Activated T-cell treated with anti-CD3 and anti-CD28 coated beads, Interleukin-2, amount 50 U/mL, for 24 hours (primary cell): ENCODE measurements at regions not wholly inside any gene's neighbourhood (a gene's known extent, or its start where the extent isn't known, plus 50 kb on each side); places are given as distances from the start of the nearest gene placed in this dataset.

Experiments
- DNase-seq: peaks from one replicate; pipeline ENCODE4 v3.0.0-alpha.2; 2020
- H3K27ac Mint-ChIP-seq: 2 replicates; pipeline ENCODE4 v1.8.0; 2020; ENCODE audit warnings: mild to moderate bottlenecking, mixed read lengths
- H3K27me3 Mint-ChIP-seq: 2 replicates; pipeline ENCODE4 v1.8.0; 2020; ENCODE audit warnings: mixed read lengths
- H3K36me3 Mint-ChIP-seq: 2 replicates; pipeline ENCODE4 v1.8.0; 2020; ENCODE audit warnings: low read depth, mixed read lengths
- H3K4me1 Mint-ChIP-seq: 2 replicates; pipeline ENCODE4 v1.8.0; 2020; ENCODE audit warnings: low read depth, mixed read lengths
- H3K4me3 Mint-ChIP-seq: 2 replicates; pipeline ENCODE4 v1.8.0; 2020; ENCODE audit warnings: mild to moderate bottlenecking, moderate library complexity, mixed read lengths
- H3K9me3 Mint-ChIP-seq: 2 replicates; pipeline ENCODE4 v1.8.0; 2020; ENCODE audit warnings: mixed read lengths

DNA sequence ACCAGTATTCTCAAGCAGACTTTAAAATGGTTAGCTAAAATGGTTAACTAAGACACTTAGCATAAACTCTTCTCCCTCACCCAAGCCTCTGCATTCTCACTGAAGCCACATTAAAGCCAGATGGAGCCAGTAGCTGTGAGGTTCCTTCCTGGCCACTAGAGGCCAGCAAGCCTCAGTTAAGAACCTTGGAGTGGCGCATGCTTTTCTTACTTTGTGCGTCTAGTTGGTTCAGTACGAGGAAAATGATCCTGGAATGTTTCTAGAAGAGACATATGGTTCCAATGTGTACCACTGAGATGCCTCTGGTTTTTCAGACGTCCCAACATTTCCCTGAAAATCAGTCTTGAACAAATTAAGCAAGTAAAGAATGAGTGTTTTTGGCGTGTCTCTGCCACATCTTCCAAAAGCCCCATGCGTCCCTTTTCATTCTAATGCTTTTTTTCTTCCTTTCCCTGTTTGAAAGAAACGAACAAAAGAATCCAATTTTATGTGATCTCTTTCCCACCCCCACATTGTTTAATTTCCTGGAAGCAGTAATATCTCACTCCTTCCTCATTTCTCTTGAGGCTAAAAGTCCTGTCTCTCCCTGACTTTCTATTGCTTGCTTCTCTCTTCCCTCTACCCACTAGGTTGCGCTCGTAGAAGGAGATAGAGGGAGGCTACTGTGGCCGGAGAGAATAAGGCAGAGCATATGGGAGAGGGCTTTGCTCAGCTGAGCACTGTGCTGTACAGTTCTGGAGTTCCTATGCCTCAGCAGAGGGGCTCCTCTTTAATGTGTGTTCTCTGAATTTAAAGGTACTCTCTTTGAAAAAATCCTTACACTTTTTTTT lies 82.9 kb upstream of the TAB3 start:
- Mint-ChIP-seq H3K27me3 (peaks cover 49% of the 10 kb centered on the region), H3K4me3 (peak overlapping the region; percentile 57), H3K9me3 (no peaks in the 10 kb centered on the region), H3K4me1 (peaks cover 13% of the 10 kb centered on the region), H3K27ac (no peak overlapping the region), H3K36me3 (no peaks in the 10 kb centered on the region)
- no peak for DNase-seq

DNA sequence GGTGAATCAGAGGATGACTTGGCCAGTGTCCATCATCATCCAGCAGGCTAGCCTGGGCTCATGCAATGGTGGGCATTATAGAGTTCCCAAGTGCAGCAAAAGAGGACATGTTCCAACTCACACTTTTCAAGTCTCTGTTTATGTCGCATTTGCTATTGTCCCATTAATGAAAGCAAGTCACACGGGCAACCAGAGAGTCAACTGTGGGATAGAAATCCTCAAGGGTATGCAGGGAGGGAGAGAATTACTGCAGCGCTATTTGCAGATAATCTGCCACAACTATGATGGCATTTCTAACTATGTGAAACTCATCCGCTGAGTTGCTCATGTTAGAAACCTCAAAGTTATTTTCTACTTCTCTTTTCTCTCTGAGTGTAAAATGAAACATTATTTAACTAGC lies 78.5 kb upstream of the TAB3 start:
- Mint-ChIP-seq H3K36me3 (no peaks in the 10 kb centered on the region), H3K4me3 (no peak overlapping the region), H3K9me3 (no peaks in the 10 kb centered on the region), H3K27ac (no peak overlapping the region), H3K27me3 (peaks cover 36% of the 10 kb centered on the region), H3K4me1 (peaks cover 8% of the 10 kb centered on the region)
- no peak for DNase-seq

DNA sequence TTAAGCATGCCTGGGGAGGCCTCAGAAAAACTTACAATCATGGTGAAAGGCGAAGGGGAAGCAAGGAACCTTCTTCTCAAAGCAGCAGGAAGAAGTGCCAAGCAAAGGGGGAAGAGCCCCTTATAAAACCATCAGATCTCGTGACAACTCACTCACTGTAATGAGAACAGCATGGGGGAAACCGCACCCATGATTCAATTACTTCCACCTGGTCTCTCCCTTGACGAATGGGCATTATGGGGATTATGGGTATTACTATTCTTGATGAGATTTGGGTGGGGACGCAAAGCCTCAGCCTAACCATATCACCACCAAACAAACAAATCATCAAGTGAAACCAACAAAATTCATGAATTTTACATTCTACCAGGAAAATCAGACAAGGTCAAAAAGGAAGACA lies 76.7 kb upstream of the TAB3 start:
- Mint-ChIP-seq H3K27me3 (peaks cover 27% of the 10 kb centered on the region), H3K27ac (no peak overlapping the region), H3K4me1 (no peaks in the 10 kb centered on the region), H3K4me3 (no peak overlapping the region), H3K9me3 (no peaks in the 10 kb centered on the region), H3K36me3 (no peaks in the 10 kb centered on the region)
- no peak for DNase-seq

DNA sequence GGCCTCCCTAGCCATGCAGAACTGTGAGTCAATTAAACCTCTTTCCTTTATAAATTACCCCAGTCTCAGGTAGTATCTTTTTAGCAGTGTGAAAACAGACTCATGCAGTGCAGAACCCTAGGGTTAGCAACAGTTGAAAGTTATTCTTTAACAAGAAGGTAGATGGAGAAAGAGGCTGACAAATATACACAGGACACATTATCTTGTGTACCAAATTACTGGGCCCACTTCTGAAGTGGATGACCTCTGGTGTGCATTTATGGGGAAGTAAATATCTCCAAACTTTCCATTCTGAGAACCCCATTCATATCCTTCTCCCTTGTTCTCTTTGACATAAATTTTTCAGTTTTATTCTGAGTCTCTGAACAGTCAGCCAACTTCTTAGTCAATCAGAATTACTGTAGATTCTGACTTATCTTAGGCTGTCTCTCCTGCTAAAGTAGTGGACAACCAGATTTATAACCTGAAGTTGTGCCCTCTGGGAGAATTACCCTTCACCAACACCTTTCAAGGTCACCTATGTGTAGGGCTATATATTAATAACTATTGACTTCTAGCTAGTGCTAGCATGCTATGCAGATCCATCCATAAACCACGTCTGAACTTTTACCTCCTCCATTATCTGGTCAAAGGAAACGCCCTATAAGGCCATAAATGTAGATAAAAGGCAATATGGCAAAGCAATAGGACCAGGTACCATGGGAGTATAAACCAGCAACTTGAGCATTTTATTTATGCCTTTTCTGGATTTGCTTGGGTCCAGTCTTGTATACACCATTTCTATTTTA lies 72.5 kb upstream of the TAB3 start:
- Mint-ChIP-seq H3K4me3 (no peak overlapping the region), H3K27ac (no peak overlapping the region), H3K4me1 (no peaks in the 10 kb centered on the region), H3K27me3 (peaks cover 18% of the 10 kb centered on the region), H3K9me3 (no peaks in the 10 kb centered on the region), H3K36me3 (no peaks in the 10 kb centered on the region)
- no peak for DNase-seq

DNA sequence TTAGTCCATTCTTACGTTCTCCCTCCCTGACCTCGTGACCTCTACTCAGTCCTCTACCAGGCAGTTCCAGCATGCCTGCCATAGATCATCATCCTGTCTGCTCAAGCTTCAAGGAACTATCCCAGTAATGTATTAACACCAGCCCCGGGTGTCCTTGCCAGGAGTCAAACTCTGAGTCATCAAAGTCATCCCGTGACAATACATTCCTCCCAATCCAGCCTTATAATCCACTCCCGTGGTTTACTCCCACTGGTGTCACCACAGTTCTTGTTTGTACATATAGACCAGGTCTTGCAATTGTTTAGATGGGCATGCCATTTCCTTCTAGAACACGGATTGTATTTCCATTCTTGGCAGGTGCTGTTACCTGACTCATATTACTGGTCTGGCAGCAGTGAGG lies 68.7 kb upstream of the TAB3 start:
- Mint-ChIP-seq H3K9me3 (no peaks in the 10 kb centered on the region), H3K4me1 (no peaks in the 10 kb centered on the region), H3K36me3 (no peaks in the 10 kb centered on the region), H3K27ac (no peak overlapping the region), H3K27me3 (peaks cover 5% of the 10 kb centered on the region), H3K4me3 (no peak overlapping the region)
- no peak for DNase-seq

DNA sequence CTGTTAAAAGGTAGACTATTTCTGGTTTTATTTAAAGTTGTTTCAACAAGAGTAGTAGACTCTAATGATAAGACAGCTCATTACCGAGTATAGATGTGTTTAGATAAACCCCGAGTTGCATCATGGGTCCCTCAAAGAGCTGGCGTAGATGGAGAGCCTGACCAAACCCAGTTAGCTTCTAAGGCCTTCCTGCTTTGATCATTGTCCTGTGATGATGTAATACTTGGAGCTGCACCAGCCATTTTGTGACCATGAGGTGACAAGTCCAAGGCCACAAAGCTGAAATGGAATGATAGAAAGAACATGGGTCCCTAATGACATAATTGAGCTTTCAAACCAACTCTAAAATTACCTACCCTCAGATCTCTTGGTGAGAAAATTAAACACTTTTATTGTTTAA lies 66.6 kb upstream of the TAB3 start:
- H3K4me1 Mint-ChIP-seq = no peaks in the 10 kb centered on the region
- DNase-seq = no peak
- peaks cover 7% of the 10 kb centered on the region for H3K27me3 Mint-ChIP-seq
- no peaks in the 10 kb centered on the region for H3K36me3 Mint-ChIP-seq
- H3K27ac Mint-ChIP-seq = no peak overlapping the region
- no peak overlapping the region for H3K4me3 Mint-ChIP-seq
- H3K9me3 Mint-ChIP-seq = no peaks in the 10 kb centered on the region

DNA sequence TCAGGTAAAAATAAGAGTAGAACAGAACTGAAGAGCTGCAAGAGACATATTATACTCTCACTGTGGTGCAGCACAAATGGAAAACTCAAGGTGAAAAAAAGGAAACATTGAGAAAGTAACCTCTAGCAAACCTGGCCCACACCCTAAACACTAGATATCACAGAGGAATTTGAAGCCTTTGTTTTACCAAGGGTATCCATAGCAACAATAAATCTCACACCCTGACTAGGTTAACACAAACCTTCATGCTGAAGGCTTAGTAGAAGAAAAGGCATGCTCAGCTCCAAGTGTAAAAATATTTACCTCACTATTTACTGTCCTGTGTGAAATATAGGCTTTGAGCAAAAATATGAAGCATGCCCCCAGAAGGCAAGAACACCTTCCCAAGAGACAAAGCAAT lies 61.9 kb upstream of the TAB3 start:
- H3K9me3 Mint-ChIP-seq = no peaks in the 10 kb centered on the region

DNA sequence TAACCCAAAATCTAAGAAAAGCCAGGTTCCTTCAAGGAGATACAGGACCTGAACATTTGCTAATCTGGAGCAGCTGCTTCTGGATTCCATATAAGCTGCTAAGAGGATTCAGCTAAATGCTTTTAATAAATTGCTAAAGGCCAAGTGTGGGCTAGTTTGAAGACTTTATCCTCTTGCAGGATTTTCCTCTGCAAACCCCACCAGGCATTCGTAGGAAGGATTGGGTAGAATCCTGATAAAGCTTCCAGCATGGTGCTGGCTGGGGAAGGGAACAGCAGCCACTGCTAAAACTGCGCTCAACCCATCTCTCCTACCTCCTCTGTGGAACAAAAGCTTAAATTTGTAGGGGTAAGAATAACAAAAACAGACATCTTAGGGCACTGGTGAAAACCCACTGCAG lies 61.3 kb upstream of the TAB3 start:
- Mint-ChIP-seq H3K27me3 (peaks cover 24% of the 10 kb centered on the region), H3K36me3 (no peaks in the 10 kb centered on the region), H3K27ac (no peak overlapping the region), H3K9me3 (no peaks in the 10 kb centered on the region), H3K4me3 (no peak overlapping the region), H3K4me1 (no peaks in the 10 kb centered on the region)
- DNase-seq = no peak

More for the DNA sequence above, 61.9 kb upstream of the TAB3 start:
- Mint-ChIP-seq H3K4me3 (no peak overlapping the region), H3K36me3 (no peaks in the 10 kb centered on the region), H3K4me1 (no peaks in the 10 kb centered on the region), H3K27ac (no peak overlapping the region), H3K27me3 (peaks cover 24% of the 10 kb centered on the region)
- DNase-seq = no peak

DNA sequence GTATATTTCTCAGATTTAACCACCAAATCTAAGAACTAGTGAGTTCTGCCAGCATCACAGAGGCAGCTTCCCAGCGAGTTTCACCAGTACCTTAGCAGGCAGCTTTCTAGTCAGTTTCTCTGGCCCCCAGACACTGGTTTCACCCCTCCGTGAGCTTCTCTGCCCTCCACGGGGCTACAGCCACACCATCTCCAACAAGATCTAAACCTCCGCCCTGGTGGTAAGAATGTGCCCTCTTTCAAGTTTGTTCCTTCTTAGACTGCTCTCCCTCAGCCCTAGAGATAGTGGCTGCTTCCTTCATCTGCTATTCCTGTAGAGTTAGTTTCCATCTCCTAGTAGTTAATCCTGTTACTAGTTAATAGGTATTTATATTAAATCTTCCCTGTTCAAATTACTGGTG lies 60.5 kb upstream of the TAB3 start:
- H3K4me1 Mint-ChIP-seq = no peaks in the 10 kb centered on the region
- no peak for DNase-seq
- H3K27me3 Mint-ChIP-seq = peaks cover 24% of the 10 kb centered on the region
- H3K9me3 Mint-ChIP-seq = no peaks in the 10 kb centered on the region
- H3K36me3 Mint-ChIP-seq = no peaks in the 10 kb centered on the region
- no peak overlapping the region for H3K4me3 Mint-ChIP-seq
- H3K27ac Mint-ChIP-seq = no peak overlapping the region

DNA sequence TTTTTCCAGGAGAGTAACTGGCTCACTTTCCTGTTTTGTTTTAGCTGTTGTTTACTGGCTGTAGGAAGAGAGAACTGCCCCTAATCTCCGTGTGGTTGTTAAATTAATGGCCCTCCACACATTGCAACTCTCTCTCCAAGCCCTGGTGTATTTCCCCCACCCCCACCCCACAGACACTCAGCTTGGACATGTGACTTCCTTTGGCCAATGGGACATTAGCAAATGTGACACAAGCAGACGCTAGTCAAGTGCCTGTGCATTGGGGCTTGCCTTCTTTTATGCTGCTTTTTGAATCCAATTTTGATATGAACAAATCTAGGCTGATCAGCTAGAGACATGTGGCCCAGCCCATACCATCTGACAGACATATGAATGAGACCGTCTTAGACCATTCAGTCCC lies 59.6 kb upstream of the TAB3 start:
- Mint-ChIP-seq H3K36me3 (no peaks in the 10 kb centered on the region), H3K9me3 (no peaks in the 10 kb centered on the region), H3K27ac (no peak overlapping the region), H3K27me3 (peaks cover 24% of the 10 kb centered on the region), H3K4me1 (no peaks in the 10 kb centered on the region), H3K4me3 (no peak overlapping the region)
- no peak for DNase-seq

DNA sequence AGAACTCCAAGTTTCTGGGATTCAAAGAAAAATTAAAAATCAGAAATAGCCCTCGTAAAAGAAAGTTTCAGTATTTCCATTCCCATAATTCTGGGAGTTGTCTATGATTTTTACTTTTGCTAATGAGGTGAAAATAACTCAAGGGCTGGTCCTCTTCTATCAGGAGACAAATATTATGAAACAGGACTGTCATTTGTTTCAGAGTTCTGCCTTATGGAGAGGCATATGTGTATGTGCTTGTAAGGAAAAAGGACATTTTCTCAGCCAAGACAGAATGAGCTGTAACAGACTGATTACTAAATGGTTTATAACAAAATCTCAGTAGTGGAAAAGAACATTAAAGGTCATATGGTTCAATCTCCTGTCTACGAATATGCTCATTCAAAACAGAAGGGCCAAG lies 59.0 kb upstream of the TAB3 start:
- H3K4me1 Mint-ChIP-seq = no peaks in the 10 kb centered on the region
- DNase-seq = no peak
- H3K27ac Mint-ChIP-seq = no peak overlapping the region
- peaks cover 26% of the 10 kb centered on the region for H3K27me3 Mint-ChIP-seq
- no peaks in the 10 kb centered on the region for H3K36me3 Mint-ChIP-seq
- H3K9me3 Mint-ChIP-seq = no peaks in the 10 kb centered on the region
- H3K4me3 Mint-ChIP-seq = no peak overlapping the region

DNA sequence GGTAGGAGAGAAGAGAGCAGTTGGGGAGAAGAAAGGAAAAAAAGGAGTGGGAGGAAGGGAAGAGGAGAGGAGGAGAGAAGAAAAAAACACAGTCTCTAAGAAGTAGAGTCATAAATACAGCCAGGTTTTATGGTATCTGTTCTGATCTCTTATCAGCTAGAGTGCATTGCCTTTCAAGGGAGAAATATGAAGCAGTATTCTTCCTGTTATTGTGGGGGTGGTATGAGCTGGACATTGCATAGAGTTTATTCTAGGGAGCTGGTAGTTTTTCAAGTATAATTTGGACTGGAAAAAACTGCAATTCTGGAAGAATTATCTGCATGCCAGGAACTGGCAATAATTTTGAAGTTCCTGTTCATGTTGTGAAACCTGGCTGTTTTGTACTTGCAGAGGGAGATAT lies 54.9 kb upstream of the TAB3 start:
- no peak for DNase-seq
- Mint-ChIP-seq H3K4me1 (no peaks in the 10 kb centered on the region), H3K27me3 (peaks cover 21% of the 10 kb centered on the region), H3K36me3 (no peaks in the 10 kb centered on the region), H3K27ac (no peak overlapping the region), H3K4me3 (no peak overlapping the region), H3K9me3 (no peaks in the 10 kb centered on the region)

DNA sequence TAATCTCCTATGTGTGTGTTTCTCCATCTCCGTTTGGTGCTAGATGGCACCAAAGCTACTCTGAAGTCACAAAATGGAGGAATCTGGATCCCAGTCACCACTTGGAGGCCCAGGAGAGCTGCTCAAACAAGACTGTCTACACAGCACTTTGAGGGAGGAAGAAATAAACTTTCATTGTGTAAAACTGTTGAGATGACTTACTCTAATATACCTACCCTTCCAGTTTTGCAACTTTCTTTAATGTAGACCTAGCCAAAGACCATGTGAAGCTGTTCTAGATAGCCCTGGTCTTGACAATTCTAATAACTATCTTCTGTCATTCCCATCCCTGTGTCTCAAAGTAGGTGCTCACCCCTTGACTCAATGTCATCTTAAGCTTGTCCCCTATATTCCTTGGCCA lies 52.8 kb upstream of the TAB3 start:
- Mint-ChIP-seq H3K27me3 (peaks cover 15% of the 10 kb centered on the region), H3K4me1 (no peaks in the 10 kb centered on the region), H3K4me3 (no peak overlapping the region), H3K9me3 (no peaks in the 10 kb centered on the region), H3K36me3 (no peaks in the 10 kb centered on the region), H3K27ac (no peak overlapping the region)
- no peak for DNase-seq

DNA sequence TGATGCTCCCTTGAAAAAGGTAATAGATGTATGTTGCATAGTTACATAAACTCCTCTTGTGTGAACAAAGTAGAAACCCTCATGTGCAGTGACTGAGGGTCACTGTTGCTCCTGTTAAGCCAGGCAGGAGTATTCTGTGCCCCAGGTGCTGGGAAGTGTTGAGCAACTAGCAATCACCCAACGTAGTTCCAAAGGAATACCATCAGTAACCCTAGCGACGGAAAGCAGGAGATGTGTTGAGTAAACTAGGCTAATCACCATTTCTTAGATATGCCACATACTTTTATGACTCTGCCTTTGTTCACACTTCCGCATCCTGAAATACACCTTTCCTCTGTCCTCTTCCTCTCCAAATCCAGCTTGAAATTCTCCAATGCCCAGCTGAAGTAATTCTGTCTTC lies 50.9 kb upstream of the TAB3 start:
- no peaks in the 10 kb centered on the region for H3K36me3 Mint-ChIP-seq
- H3K4me1 Mint-ChIP-seq = no peaks in the 10 kb centered on the region
- no peak overlapping the region for H3K4me3 Mint-ChIP-seq
- H3K27ac Mint-ChIP-seq = no peak overlapping the region
- H3K9me3 Mint-ChIP-seq = no peaks in the 10 kb centered on the region
- DNase-seq = no peak
- peaks cover 21% of the 10 kb centered on the region for H3K27me3 Mint-ChIP-seq
